GM21390 (cell line): ENCODE measurements at regions not wholly inside any gene's neighbourhood (a gene's known extent, or its start where the extent isn't known, plus 50 kb on each side); places are given as distances from the start of the nearest gene placed in this dataset.

Source experiments
- ATAC-seq: cut with Tn5 transposase; IDR thresholded peaks from one replicate; pipeline ENCODE4 v1.9.1; 2021; ENCODE audit not compliant: unreplicated experiment

DNA sequence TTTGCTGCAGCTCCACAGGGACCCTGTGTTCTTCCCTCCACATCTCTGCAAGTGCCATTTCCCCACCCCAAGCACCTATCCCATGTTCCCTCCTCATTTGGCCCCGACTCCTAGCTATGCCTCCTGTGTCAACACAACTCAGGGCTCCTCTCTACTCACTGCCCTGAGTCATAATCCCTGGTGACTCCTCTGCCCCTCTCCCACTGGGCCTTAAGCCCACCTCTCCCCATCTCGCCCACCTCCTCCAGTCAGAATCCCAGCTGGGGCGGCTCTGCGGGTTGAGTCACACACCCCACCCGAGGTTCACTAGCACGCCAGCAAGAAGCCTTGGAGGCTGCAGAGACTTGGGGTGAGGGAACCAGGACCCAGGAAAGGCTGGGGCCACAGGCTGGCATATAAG, 346.2 kb downstream of the FOXL1 start:
- no peak for ATAC-seq

DNA sequence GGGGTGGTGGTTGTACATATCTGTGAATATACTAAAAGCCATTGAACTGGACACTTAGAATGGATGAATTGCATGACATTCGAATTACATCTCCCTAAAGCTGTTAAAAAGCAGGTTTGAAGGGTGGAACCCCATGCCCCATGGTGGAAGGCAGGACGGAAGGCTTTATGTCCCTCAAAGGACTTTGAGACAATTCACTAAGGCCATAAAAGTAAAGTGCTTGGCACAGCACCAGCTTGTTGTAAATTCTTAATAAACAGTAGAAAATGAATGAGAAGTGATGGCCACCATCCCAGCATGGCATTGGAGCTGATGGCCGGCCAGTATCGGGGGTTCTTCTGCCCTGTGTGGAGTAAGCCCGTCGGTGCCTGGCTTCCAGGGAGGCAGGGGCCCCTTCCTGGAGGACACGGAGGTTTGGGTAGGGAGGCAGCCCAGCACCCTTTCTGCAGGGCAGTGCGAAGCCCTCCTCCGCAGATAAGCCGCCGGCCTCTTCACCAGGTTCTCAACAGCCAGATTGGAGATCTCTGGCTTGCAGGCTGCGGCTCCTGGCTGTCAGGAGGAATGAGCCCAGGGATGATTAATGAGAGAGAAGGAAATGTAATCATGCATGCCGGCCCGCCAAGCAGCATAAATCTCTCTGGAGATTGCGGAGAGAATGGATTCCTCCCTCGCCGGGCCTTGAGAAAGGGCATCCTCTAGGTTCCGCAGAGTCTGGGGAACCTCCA, 346.9 kb downstream of the FOXL1 start:
- no peak for ATAC-seq

DNA sequence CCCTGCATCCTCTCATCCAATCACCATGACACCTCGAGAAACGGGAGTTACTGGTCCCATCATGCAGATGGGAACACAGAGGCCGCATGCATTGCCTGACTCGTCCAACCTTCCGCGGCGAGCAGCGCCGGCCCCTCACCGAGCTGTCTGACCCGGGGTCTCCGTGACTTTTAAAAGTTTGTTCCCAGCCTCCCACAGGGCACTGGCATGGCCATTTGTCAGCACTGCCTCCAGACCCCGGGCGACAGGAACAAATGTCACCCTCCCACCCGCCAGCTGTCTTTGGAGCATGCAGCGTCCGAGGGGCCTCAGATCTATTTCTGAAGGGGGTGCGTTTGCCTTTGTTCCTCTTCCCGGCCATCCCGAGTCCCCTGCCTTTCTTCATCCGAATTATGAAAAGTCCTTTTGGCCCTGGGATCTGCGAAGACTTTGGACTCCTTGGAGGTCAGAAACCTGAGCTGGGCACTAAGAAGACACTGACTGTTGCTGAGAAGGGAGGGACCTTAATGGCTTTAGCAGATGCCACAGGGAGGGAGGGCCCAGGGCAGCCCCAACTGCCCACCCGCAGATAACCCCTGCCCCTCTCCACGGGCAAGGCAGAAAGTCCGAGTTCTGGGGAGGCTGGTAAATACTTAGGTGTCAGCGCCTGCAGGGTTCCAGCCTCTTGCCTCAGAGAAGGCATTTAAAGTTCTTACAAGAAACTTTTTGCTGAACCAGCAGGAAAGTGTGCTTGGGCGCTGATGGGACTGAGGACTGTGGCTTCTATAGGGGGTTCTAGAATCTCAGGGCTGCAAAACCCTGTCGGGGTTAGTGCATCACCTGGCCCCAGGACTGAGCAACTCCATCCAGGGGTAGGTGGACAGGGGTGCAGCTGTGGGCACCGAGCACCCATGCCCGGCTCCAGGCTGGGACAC, 348.1 kb downstream of the FOXL1 start:
- no peak for ATAC-seq

DNA sequence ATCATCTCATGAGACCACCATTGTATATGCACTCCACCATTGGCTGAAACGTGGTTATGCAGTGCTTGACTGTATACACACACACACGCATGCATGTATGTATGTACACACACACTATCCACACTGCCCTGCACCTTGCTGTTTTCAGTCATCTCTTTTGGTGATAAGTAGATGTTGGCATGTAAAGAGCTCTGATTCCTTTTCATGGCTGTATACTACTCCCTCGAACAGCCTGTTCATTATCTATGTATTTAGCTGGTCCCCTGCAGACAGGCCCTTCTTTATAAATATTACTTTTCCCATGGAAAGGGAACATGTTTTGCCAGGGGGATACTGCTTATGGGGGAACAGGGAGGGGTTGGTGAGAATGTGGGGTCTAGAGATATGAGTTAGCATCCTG, 349.4 kb downstream of the FOXL1 start:
- ATAC-seq, result no peak

DNA sequence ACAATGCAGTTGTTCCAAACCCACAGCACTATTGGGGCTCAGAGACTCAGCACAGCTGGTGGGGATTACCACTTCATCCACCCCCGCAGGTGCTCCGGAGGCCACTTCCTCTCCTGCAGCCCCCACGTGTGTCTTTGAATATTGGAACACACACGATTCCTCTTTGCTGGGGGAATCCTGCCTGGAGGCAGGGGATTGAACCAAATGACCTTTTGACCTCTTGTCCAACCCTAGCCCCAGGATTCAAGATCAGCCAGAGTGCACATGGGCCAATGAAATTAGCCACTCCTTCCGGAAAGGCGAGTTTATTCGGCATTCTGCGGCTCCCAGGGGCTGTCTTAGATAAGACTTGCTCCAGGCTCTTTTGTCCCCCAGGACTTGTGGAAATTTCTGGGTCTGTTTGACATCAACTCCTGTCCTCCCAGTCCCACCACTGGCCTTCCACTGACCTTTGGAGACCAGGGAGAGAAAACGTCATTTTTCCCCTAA, 350.2 kb downstream of the FOXL1 start:
- ATAC-seq, result no peak

DNA sequence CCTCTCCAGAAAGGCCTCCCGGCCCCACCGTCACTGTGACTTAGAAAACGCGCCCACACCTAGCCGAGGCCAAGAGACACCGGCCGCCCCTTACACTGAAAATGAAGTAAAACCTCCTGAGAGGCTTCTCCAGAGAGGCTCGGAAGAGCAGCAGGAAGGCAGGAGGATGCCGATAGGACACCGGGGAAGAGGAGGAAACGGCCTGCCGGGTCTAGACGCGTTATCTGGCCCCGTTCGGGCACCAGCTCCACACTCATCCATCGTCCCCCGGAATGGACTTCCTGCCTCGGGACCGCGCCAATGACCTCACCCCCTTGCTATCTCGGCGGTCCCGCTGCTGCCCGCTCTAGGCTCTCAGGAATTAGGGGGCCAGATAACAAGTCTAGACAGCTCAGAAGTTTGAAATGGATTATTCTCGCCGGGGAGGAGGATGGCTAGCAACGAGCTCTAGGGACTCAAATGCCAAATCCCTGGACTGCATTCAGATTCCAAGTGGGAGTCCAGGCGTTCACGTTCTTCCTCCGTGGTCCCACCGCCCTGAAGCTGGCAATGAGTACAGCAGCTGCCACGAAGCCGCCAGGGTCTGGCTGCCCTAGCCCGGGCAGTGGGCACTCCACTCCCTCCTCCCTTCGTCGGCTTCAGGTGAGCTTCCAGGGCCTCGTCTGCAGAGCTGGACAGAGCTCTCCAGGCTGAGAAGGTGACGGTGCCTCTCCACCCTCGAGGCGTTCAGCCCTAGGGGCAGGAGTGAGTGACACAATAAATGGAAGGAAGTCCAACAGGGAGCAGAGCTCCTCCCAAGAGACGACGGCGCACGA, 350.9 kb downstream of the FOXL1 start:
- no peak for ATAC-seq

DNA sequence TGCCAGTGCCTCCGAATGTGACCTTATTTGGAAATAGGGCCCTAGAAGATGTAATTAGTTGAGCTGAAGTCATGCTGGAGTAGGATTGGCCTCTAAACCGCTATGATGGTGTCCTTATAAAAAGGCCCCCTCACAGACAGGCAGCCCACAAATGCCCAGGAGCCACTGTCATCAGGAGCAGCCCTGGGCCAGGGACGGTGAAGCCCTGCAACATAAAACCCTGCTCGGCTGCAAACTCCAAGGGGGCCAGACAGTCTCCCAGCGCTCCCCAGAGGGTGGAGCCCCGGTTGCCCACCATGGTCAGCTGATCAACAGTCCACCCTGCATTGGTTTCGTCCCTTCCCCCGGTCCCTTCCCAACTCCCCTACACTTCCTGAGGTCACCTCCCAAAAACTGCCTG, 351.7 kb downstream of the FOXL1 start:
- no peak for ATAC-seq

DNA sequence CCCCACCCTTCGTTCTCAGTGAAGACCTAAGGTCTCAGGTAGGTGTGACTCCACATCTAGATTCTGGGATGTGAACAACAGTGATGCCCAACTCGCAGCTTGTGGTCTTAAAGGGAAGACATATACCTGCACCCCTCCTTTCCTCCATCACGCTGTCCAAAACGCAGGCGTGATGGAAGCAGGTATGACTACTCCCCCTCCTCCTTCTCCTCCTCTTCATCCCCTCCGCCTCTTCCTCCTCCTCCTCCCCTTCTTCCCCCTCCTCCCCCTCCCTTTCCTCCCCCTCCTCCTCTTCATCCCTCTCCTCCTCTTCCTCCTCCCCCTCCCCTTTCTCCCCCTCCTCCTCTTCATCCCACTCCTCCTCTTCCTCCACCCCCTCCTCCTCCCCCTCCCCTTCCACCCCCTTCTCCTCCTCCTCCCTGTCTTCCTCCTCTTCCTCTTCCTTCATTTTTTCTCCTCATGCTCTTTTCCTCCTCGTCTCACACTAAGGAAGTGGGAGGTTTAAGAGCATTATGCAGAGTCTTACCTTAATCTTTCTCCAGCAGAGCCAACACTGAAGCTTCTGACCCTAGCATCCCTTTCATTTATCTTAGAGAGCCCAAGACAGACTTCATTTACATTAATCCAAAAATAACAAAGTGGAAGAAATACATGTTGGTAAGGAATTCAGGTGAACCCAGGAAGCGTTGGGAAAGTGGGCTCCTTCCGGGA, 352.5 kb downstream of the FOXL1 start:
- ATAC-seq, result no peak

DNA sequence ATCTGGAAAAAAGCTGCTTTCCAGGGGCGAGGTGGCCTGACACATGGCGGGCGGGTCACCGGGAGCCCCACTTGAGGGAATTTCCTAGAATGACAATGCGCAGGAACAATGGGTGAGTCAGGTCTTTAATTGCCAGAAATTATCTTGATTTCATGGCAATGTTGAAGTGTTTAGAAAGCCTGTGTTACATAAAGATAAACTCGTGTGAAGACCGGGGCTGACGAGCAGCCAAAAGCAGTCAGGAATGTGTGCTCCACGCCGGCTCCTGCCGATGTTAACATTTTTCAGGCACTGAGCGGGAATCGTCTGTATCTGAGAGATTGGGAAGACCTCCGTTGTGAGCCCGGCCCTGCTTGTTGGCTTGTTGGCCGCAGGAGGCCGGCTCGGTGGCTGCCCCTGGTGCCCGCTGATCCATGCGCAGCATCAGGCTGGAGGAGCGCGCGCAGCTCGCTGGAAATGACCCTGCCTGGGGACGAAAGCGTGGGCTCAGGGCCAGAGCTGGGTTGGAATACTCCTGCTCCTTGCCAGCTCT, 353.1 kb downstream of the FOXL1 start:
- ATAC-seq, result no peak

DNA sequence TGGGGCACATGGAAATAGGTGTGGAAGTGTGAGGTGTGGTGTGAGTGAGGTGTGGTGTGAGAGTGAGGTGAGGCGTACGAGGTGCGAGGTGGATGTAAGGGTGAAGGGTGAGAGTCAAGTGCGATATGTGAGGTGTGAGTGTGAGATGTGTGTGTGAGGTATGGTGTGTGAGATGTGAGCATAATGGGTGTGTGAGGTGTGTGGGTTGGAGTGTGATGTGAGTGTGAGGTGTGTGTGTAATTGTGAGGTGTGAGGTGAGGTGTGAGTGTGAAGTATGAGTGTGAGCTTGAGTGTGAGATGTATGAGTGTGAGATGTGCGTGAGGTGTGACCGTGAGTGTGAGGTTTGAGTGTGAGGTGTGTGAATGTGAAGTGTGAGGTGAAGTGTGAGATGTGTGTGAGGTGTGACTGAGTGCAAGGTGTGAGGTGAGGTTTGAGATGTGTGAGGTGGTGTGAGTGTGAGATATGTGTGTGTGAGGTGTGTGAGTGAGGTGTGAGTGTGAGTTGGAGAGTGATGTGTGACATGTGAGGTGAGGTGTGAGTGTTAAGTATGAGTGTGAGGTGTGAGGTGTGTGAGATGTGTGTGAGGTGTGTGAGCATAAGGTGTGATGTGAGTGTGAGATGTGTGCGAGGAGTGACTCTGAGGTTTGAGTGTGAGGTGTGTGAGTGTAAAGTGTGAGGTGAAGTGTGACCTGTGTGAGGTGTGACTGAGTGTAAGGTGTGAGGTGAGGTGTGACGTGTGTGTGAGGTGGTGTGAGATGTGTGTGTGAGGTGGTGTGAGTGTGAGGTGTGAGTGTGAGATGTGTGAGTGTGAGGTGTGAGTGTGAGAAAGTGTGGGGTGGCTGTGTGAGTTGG, 354.0 kb downstream of the FOXL1 start:
- ATAC-seq, result no peak

DNA sequence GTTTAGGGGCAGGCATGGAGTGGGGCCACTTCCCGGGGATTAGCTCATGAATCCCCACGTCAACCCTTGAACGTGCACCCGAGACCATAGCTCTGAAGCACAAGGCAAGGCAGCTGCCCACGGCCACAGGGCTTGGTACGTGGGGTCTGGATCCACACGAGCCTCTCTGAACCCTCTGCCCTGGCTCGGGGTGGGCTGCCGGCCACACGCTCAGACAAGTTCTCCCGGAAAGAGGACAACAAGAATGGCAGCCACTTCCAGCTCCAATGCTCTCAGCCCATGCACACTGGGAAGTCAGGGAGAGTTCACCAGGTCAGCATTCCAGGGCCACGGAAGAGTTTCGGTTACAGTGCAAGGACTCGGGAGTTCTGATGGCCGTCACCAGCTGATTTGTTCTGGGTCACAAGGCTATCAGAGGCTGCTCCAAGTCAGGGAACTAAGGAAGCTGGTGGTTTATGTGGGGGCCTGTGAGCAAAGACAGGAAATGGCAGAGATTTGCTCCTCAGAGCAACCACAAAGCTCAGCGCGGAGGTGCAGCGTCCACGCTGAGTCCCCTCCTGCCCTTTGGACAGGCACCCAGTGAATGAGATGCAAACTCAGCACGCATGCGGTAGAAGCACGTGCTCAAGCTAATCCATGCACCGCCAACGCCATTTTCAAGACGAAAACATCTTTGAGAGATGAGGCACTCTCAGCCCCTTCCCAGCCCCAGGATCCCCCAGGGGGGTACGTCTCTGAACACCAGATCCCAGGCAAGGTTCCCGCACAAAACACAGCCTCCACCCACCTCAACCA, 356.4 kb downstream of the FOXL1 start:
- ATAC-seq, result no peak

DNA sequence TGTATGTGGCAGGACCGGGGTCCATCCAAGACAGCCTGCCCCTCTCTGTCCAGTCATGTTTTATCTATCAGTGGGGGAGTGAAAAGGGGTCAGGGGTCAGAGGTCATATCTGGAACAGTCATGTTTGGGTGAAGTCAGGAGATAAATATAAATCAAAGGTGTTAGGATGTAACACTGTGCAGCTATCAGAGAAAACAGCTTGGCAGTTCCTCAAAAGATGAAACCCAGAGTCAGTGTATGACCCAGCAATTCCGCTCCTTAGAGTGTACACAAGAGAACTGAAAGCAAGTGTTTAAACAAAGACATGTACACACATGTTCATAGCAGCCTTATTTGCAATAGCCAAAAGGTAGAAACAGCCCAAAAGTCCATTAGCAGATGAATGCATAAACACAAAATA, 361.3 kb downstream of the FOXL1 start:
- ATAC-seq, result no peak

DNA sequence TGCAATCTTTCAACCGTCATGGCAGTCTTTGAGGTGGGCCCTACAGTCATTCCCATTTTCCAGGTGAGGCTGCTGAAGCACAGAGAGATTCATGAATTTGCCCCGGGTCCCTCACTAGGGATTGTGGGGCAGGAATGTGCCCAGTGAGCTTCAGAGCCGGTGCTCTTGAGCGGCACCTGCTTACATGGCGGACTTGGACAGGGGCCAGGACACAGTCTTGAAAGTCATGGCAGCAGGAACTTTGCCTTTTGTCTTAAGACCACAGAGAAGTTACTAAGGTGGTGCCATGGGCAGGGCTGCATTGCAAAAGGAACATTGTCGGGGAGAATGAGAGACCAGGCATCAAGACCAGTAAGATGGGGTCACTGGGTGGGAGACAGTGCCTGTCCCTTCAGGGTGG, 363.4 kb downstream of the FOXL1 start:
- ATAC-seq, result no peak

DNA sequence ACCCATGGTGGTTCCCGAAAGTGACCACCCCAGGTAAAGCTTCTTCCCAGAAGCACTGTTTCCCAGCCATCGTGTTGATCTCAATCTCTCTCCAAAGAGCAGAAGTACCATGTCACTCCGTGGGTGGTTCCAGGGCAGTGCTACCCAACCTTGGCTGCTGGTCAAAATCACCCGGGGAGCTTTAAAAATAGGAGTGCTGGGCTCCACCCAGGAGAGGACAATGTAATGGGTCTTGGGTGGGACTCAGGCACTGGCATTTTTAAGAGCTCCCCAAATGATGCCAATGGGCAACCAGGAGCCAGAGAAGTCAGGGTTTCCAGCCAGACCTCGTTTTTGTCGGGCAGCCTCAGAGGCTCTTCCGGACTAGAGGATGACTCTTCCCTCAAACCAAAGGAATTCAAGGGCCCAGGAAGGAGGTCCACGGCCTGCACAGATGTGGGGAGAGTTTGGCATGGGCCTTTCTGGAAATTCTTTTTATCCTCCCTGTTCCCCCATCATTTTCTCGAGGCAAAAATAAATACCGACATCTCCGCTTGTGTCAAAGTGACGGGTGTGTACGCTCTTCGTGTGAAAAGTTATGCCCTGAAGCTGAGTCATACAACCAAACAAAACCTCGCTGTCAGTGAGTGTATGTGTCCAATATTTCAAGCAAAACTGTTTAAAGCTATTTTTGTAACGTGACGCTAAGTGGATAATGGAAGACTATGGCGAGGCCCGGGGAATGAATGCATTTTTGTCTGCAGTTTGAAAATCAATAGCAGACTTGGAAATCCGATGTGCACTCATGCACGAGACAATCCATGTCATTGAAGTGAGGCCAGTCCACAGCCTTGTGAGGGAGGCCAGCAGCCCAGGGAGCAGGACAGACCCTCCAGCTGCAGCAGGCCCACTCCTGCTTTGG, 364.1 kb downstream of the FOXL1 start:
- ATAC-seq, result no peak

DNA sequence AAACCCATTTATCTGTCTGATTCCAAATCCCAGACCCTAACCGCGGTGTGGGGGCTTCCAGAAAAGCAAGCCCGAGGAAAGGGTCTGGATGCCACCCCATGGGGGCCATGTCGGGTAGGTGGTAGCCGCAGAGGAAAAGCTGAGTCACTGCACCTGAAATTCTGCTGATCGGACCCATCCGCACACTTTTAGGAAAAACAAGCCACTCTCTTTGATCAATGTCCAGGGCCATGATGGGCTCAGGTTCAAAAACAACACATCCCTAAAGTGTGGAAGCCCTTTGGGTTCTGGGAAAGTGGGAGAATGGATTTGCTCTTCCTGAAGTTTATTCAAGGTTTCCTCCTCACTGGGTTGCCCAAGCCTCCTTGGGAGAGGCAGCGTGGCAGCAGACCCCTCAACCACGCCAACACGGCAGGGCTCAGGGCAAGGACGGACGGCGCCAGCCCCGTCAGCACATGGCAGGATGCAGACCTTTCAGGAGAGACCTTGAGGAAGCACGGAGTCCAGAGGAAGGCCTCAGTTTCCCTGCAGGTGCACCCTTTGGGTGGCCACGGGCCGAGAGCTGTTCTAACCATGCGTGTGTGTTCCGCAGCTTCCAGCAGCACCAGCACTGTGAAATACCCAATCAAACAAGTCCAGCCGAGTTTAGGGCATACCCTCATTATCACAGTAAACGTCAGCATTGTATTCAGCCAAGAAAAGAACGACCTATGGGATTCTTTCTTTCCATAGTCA, 367.0 kb downstream of the FOXL1 start:
- no peak for ATAC-seq

DNA sequence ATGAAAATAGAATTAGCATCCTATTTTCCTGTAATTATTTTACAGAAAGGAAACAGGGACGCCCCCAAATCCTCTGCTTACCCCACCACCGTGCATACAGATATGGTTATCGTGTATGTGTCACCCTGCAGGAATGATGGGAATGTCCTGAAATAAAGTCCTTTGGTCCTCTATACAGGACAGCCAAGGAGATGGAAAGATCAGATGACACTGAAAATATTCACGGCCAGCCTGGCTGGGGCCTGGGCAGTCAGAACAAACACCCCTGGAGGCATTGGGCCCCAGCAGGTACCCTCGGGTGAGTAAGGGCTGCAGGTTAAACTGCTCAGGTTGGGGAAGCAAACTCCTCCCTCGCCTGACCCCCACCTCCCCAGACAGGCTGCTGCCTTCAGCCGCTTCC, 368.0 kb downstream of the FOXL1 start:
- ATAC-seq, result no peak

DNA sequence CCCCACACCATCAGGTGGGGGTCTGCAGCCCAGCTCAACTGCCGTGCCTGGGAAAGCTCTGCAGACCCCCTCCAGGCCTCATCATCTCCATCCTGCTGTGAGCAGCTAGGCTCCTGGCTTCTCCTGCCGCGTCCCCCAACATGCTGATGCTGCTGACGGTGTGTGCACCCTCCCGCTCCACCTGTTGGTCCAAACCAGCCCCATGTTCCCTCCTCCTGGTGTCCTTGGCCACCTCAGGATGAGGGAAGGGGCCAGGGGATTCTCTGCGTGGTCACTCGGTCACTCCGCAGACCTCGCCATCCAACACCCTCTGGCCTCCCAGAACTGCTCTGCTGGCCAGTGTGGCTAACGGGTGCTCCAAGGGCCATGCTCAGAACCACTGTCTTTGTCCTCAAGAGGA, 368.6 kb downstream of the FOXL1 start:
- no peak for ATAC-seq
